HCT116 (cell line): ENCODE measurements at regions not wholly inside any gene's neighbourhood (a gene's known extent, or its start where the extent isn't known, plus 50 kb on each side); places are given as distances from the start of the nearest gene placed in this dataset.

Source experiments
- ATAC-seq: fragments of 200-7000 bp; cut with Tn5 transposase; 2 replicates; pipeline ENCODE4 v1.9.1; 2020; ENCODE audit warnings: mild to moderate bottlenecking, moderate library complexity
- BruUV-seq: library from RNA; stranded (reverse); fragments of 400-500 nt; replicated peaks from 2 replicates; lab custom pipeline; 2021; lab: Mats Ljungman, UMichigan
- CTCF ChIA-PET: fragments of 300-600 bp; sonication (Branson Sonifier 250); formaldehyde crosslinking; loops from one replicate; lab custom pipeline; 2021; ENCODE audit warnings: antibody characterized with exemption; lab: Charles Lee
- POLR2A ChIA-PET: fragments of 300-600, 350-600 bp; sonication (Branson Sonifier 250); formaldehyde crosslinking; loops from one replicate; lab custom pipeline; 2021; ENCODE audit warnings: antibody characterized with exemption; lab: Charles Lee
- RAD21 ChIA-PET, 2 experiments: fragments of 300-600 bp; sonication (Branson Sonifier 250); formaldehyde crosslinking; loops; one replicate each; lab custom pipeline; 2023; ENCODE audit warnings: low total read pairs in 2 of 2; ENCODE audit not compliant: uncharacterized antibody in 2 of 2, unreplicated experiment in 2 of 2, low non-redundant PET in 1 of 2; lab: Charles Lee
- DNase-seq: peaks from one replicate; pipeline ENCODE4 v3.0.0-alpha.2; 2010; ENCODE audit warnings: low read depth, low spot score
- H2AFZ ChIP-seq: fragments of 200-600 bp; shearing (Covaris generic), sonication (generic); 2 replicates; pipeline ENCODE4 v1.6.1; 2017; ENCODE audit warnings: low read depth, mixed run types, mixed read lengths, antibody characterized with exemption, low read length; ENCODE audit not compliant: poor library complexity, severe bottlenecking
- H3K27ac ChIP-seq: 2 replicates; pipeline ENCODE4 v1.5.1; 2012; ENCODE audit warnings: low read depth, low read length
- H3K27me3 ChIP-seq: fragments of 200-600 bp; sonication (generic); 2 replicates; pipeline ENCODE4 v1.6.1; 2016; ENCODE audit warnings: mixed run types, low read length, mixed read lengths; ENCODE audit not compliant: insufficient read depth
- H3K36me3 ChIP-seq, 2 experiments: fragments of 200-500 bp in 1 of 2; fragments of 200-600 bp in 1 of 2; sonication (Bioruptor generic) in 1 of 2; sonication (generic) in 1 of 2; 2 replicates each; pipeline versions ENCODE4 v1.5.1 to v1.6.1; 2014 to 2016; ENCODE audit warnings: low read length in 2 of 2, inconsistent platforms in 1 of 2, mixed read lengths in 1 of 2, mixed run types in 1 of 2; ENCODE audit not compliant: insufficient read depth in 2 of 2, control insufficient read depth in 1 of 2
- H3K4me1 ChIP-seq, 2 experiments: fragments of 200-600 bp in 1 of 2; sonication (generic) in 1 of 2; 2 replicates each; pipeline versions ENCODE4 v1.5.1 to v1.6.1; 2012 to 2017; ENCODE audit warnings: low read length in 2 of 2, inconsistent platforms in 1 of 2, mild to moderate bottlenecking in 1 of 2, mixed read lengths in 1 of 2, mixed run types in 1 of 2, moderate library complexity in 1 of 2; ENCODE audit not compliant: insufficient read depth in 2 of 2, control insufficient read depth in 1 of 2
- H3K4me2 ChIP-seq: fragments of 200-600 bp; sonication (generic); 2 replicates; pipeline ENCODE4 v1.6.1; 2017; ENCODE audit warnings: mixed run types, low read length, mixed read lengths
- H3K4me3 ChIP-seq, 2 experiments: fragments of 200-600 bp in 1 of 2; sonication (generic) in 1 of 2; replicated peaks in 1 of 2; 2 replicates each; pipeline ENCODE4 v1.5.1; 2011 to 2016; ENCODE audit warnings: low read length in 2 of 2, control low read depth in 1 of 2, low read depth in 1 of 2, mild to moderate bottlenecking in 1 of 2, mixed read lengths in 1 of 2, mixed run types in 1 of 2
- H3K79me2 ChIP-seq: fragments of 200-600 bp; sonication (generic); 2 replicates; pipeline ENCODE4 v1.6.1; 2017; ENCODE audit warnings: mild to moderate bottlenecking, mixed run types, low read length, moderate library complexity, mixed read lengths; ENCODE audit not compliant: insufficient read depth
- H3K9ac ChIP-seq: fragments of 200-600 bp; sonication (generic); 2 replicates; pipeline ENCODE4 v1.6.1; 2016; ENCODE audit warnings: low read length, mixed read lengths
- H3K9me2 ChIP-seq: fragments of 200-600 bp; sonication (generic), shearing (Covaris generic); 2 replicates; pipeline ENCODE4 v1.6.1; 2017; ENCODE audit warnings: mixed run types, mild to moderate bottlenecking, moderate library complexity; ENCODE audit not compliant: insufficient read depth
- H3K9me3 ChIP-seq, 2 experiments: fragments of 200-500 bp in 1 of 2; fragments of 200-600 bp in 1 of 2; sonication (Bioruptor generic) in 1 of 2; sonication (generic) in 1 of 2; 2 replicates each; pipeline ENCODE4 v1.6.1; 2014 to 2017; ENCODE audit warnings: low read length in 2 of 2, mixed read lengths in 2 of 2, inconsistent platforms in 1 of 2, low read depth in 1 of 2, mild to moderate bottlenecking in 1 of 2, mixed run types in 1 of 2, moderate library complexity in 1 of 2; ENCODE audit not compliant: control insufficient read depth in 1 of 2, insufficient read depth in 1 of 2
- H4K20me1 ChIP-seq: fragments of 200-600 bp; sonication (generic), shearing (Covaris generic); 2 replicates; pipeline ENCODE4 v1.6.1; 2017; ENCODE audit warnings: mixed run types, mild to moderate bottlenecking, moderate library complexity; ENCODE audit not compliant: insufficient read depth
- ATF3 ChIP-seq: IDR thresholded peaks from 2 replicates; pipeline ENCODE4 v1.6.1; 2012
- CBX3 ChIP-seq: IDR thresholded peaks from 2 replicates; pipeline ENCODE4 v1.6.1; 2012; ENCODE audit warnings: low read depth
- CEBPB ChIP-seq: IDR thresholded peaks from 2 replicates; pipeline ENCODE4 v1.6.1; 2012; ENCODE audit warnings: low read depth
- CTCF ChIP-seq, 3 experiments: fragments of 200-600 bp in 1 of 3; sonication (generic) in 1 of 3; IDR thresholded peaks in 2 of 3; conservative IDR thresholded peaks in 1 of 3; 2 replicates each; pipeline ENCODE4 v1.5.1; 2012 to 2017; ENCODE audit warnings: low read depth in 2 of 3, low read length in 2 of 3, antibody characterized with exemption in 1 of 3, borderline replicate concordance in 1 of 3, control low read depth in 1 of 3, mild to moderate bottlenecking in 1 of 3, mixed read lengths in 1 of 3, mixed run types in 1 of 3, moderate library complexity in 1 of 3; ENCODE audit not compliant: insufficient read depth in 1 of 3
- EGR1 ChIP-seq: IDR thresholded peaks from 2 replicates; pipeline ENCODE4 v1.6.1; 2012; ENCODE audit warnings: low read depth
- ELF1 ChIP-seq: IDR thresholded peaks from 2 replicates; pipeline ENCODE4 v1.6.1; 2012; ENCODE audit warnings: low read depth, borderline replicate concordance
- POLR2A ChIP-seq: IDR thresholded peaks from 2 replicates; pipeline ENCODE4 v1.7.0; 2011; ENCODE audit warnings: borderline replicate concordance; ENCODE audit not compliant: insufficient read depth, insufficient read length; ENCODE audit errors: extremely low read depth
- RAD21 ChIP-seq: IDR thresholded peaks from 2 replicates; pipeline ENCODE4 v1.6.1; 2012; ENCODE audit warnings: low read depth, mild to moderate bottlenecking
- REST ChIP-seq: IDR thresholded peaks from 2 replicates; pipeline ENCODE4 v1.6.1; 2012; ENCODE audit warnings: low read depth
- SIN3A ChIP-seq: IDR thresholded peaks from 2 replicates; pipeline ENCODE4 v1.6.1; 2012; ENCODE audit warnings: low read depth
- SP1 ChIP-seq: IDR thresholded peaks from 2 replicates; pipeline ENCODE4 v1.6.1; 2012; ENCODE audit warnings: low read depth
- TCF7L2 ChIP-seq: IDR thresholded peaks from 2 replicates; pipeline ENCODE4 v1.7.0; 2011; ENCODE audit warnings: borderline replicate concordance, inconsistent platforms; ENCODE audit not compliant: insufficient read depth, insufficient read length; ENCODE audit errors: extremely low read depth
- YY1 ChIP-seq: IDR thresholded peaks from 2 replicates; pipeline ENCODE4 v1.6.1; 2011; ENCODE audit warnings: low read length, low read depth, moderate library complexity, mild to moderate bottlenecking; ENCODE audit not compliant: insufficient replicate concordance; ENCODE audit errors: extremely low read depth
- ZFX ChIP-seq: fragments of 450-650 bp; IDR thresholded peaks from 2 replicates; pipeline ENCODE4 v1.6.1; 2017
- intact Hi-C: fragments of 100-400 bp; cut with micrococcal nuclease; formaldehyde crosslinking; loops from 2 replicates; pipeline ENCODE4 v1.10.0; 2022
- TF ChIP-seq, protein P1 (sequence below): IDR thresholded peaks from 2 replicates; pipeline ENCODE4 v1.6.1; 2012

DNA sequence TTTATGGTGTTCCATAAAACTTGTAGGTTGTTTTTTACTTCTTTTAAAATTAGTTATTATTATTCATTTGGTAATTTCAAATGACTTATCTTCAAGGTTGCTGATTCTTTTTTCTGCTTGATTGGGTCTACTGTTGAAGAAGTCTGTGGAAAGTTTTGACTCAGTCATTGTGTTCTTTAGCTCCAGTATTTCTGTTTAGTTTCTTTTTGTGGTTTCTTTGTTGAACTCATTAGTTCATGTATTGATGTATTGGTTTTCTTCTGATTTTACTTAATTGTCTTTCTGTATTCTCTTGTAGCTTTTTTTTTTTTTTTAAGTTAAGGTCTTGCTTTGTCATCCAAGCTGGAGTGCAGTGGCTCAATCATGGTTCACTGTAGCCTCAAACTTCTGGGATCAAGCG lies 345.4 kb upstream of the MEF2C start:
- ATAC-seq (no peak), DNase-seq (no peak)
- intact Hi-C loops: no loop called here
- Histone ChIP-seq H3K4me2 (no peak overlapping the region), H3K27ac (no peak overlapping the region), H3K4me1 (no peaks in the 10 kb centered on the region), H3K36me3 (no peaks in the 10 kb centered on the region), H3K9ac (no peak overlapping the region), H3K79me2 (no peaks in the 10 kb centered on the region), H4K20me1 (no peaks in the 10 kb centered on the region), H3K4me3 (no peak overlapping the region), H2AFZ (no peak overlapping the region), H3K27me3 (no peaks in the 10 kb centered on the region), H3K9me3 (no peaks in the 10 kb centered on the region), H3K9me2 (peaks cover 5% of the 10 kb centered on the region; the same call in 1 of the 2 replicates)
- TF ChIP-seq RAD21 (no peak), CTCF (IDR thresholded peaks at IDR 0.05 in 2 of 3, conservative IDR thresholded peaks at IDR 0.05 in 1 of 3; ENCODE audit: borderline replicate concordance in 1 of 3, insufficient read depth in 1 of 3, low read depth in 2 of 3, low read length in 2 of 3) (no peak), SP1 (no peak), CEBPB (no peak), TCF7L2 (no peak), ZFX (no peak), YY1 (no peak), SIN3A (no peak), ELF1 (no peak), EGR1 (no peak), CBX3 (no peak), REST (no peak), ATF3 (no peak), POLR2A (no peak)
- TF ChIP-seq, protein P1, sequence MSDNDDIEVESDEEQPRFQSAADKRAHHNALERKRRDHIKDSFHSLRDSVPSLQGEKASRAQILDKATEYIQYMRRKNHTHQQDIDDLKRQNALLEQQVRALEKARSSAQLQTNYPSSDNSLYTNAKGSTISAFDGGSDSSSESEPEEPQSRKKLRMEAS: no peak
- no TSS peak for BruUV-seq
- POLR2A ChIA-PET: no interaction called here
- RAD21 ChIA-PET: no interaction called here
- CTCF ChIA-PET: no interaction called here
